GM21619 (cell line): ENCODE measurements at regions not wholly inside any gene's neighbourhood (a gene's known extent, or its start where the extent isn't known, plus 50 kb on each side); places are given as distances from the start of the nearest gene placed in this dataset.

Experiments used
- ATAC-seq: cut with Tn5 transposase; IDR thresholded peaks from one replicate; pipeline ENCODE4 v1.9.1; 2021; ENCODE audit not compliant: unreplicated experiment

- no peak for ATAC-seq
Measured at GRCh38 chr7:42502022-42502421, 265.0 kb upstream of the GLI3 start.

GRCh38 chr7:42495256-42495655 lies 258.2 kb upstream of the GLI3 start:
- ATAC-seq, result no peak

GRCh38 chr7:42494736-42495135 lies 257.7 kb upstream of the GLI3 start:
- ATAC-seq, result no peak

GRCh38 chr7:42494199-42494710 lies 257.2 kb upstream of the GLI3 start:
- ATAC-seq, result no peak

- ATAC-seq, result no peak
Measured at GRCh38 chr7:42493436-42494198, 256.6 kb upstream of the GLI3 start.

- ATAC-seq, result no peak
Measured at GRCh38 chr7:42492920-42493319, 255.9 kb upstream of the GLI3 start.

- ATAC-seq, result no peak
Measured at GRCh38 chr7:42491106-42491505, 254.1 kb upstream of the GLI3 start.

GRCh38 chr7:42489299-42489698 lies 252.3 kb upstream of the GLI3 start:
- no peak for ATAC-seq

GRCh38 chr7:42485301-42485766 lies 248.3 kb upstream of the GLI3 start:
- no peak for ATAC-seq

- no peak for ATAC-seq
Measured at GRCh38 chr7:42483886-42484285, 246.9 kb upstream of the GLI3 start.

GRCh38 chr7:42479816-42480633 lies 243.0 kb upstream of the GLI3 start:
- ATAC-seq, result no peak

GRCh38 chr7:42479452-42479815 lies 242.4 kb upstream of the GLI3 start:
- no peak for ATAC-seq

- no peak for ATAC-seq
Measured at GRCh38 chr7:42478717-42479116, 241.7 kb upstream of the GLI3 start.

GRCh38 chr7:42476255-42476654 lies 239.2 kb upstream of the GLI3 start:
- no peak for ATAC-seq

GRCh38 chr7:42475082-42475481 lies 238.1 kb upstream of the GLI3 start:
- ATAC-seq, result no peak

GRCh38 chr7:42473099-42473498 lies 236.1 kb upstream of the GLI3 start:
- no peak for ATAC-seq

GRCh38 chr7:42471573-42472174 lies 234.7 kb upstream of the GLI3 start:
- no peak for ATAC-seq

- ATAC-seq, result no peak
Measured at GRCh38 chr7:42469341-42469740, 232.3 kb upstream of the GLI3 start.

GRCh38 chr7:42468471-42468870 lies 231.5 kb upstream of the GLI3 start:
- no peak for ATAC-seq

GRCh38 chr7:42461537-42461936 lies 224.5 kb upstream of the GLI3 start:
- no peak for ATAC-seq

GRCh38 chr7:42460933-42461332 lies 223.9 kb upstream of the GLI3 start:
- no peak for ATAC-seq

GRCh38 chr7:42460148-42460547 lies 223.1 kb upstream of the GLI3 start:
- ATAC-seq, result no peak
